K562 (cell line): ENCODE measurements at regions not wholly inside any gene's neighbourhood (a gene's known extent, or its start where the extent isn't known, plus 50 kb on each side); places are given as distances from the start of the nearest gene placed in this dataset.

Experiments
- ATAC-seq: fragments of 200-7000 bp; cut with Tn5 transposase; 3 replicates; pipeline ENCODE4 v1.9.1; 2020; ENCODE audit warnings: moderate library complexity
- BruUV-seq: library from RNA; stranded (reverse); fragments of 400-500 nt; replicated peaks from 2 replicates; lab custom pipeline; 2021; lab: Mats Ljungman, UMichigan
- CTCF ChIA-PET: fragments of 300-600 bp; formaldehyde crosslinking; extraction: SDS; loops from one replicate; lab custom pipeline; 2021; ENCODE audit warnings: low intra/inter-chr PET ratio; lab: Yijun Ruan, JAX
- POLR2A ChIA-PET: fragments of 300-600, 350-650 bp; sonication (Branson Sonifier 250); formaldehyde crosslinking; extraction: SDS; loops from one replicate; lab custom pipeline; 2021; ENCODE audit warnings: antibody characterized with exemption, inconsistent platforms; lab: Yijun Ruan, JAX
- DNase-seq, 4 experiments: peaks; one replicate each; pipeline versions ENCODE4 v3.0.0 to v3.0.0-alpha.2; 2011 to 2018; ENCODE audit warnings: low spot score in 3 of 4, mixed read lengths in 3 of 4; ENCODE audit errors: extremely low read depth in 1 of 4
- FAIRE-seq: peaks from 2 replicates; lab custom pipeline; 2011; peaks lifted over from hg19 to GRCh38; lab: Jason Lieb, UNC
- H2AFZ ChIP-seq: 2 replicates; pipeline ENCODE4 v1.6.0; 2011; ENCODE audit warnings: low read depth, low read length, control low read depth, inconsistent platforms
- H3K27ac ChIP-seq: fragments of 200-600 bp; 3 replicates; pipeline ENCODE4 v1.8.0; 2011; ENCODE audit warnings: low read depth, mild to moderate bottlenecking, control low read depth, inconsistent platforms, low read length, moderate library complexity, mixed read lengths; ENCODE audit errors: extremely low read depth
- H3K27me3 ChIP-seq, 2 experiments: fragments of 300-600 bp in 1 of 2; 2 replicates in 1 of 2; 3 replicates in 1 of 2; pipeline versions ENCODE4 v1.6.0 to v1.8.0; 2011; ENCODE audit warnings: inconsistent platforms in 2 of 2, low read length in 2 of 2, mild to moderate bottlenecking in 1 of 2, mixed read lengths in 1 of 2, moderate library complexity in 1 of 2; ENCODE audit not compliant: control insufficient read depth in 2 of 2, insufficient read depth in 2 of 2
- H3K36me3 ChIP-seq: fragments of 300-600 bp; 3 replicates; pipeline ENCODE4 v1.8.0; 2011; ENCODE audit warnings: mild to moderate bottlenecking, low read length, inconsistent platforms; ENCODE audit not compliant: control insufficient read depth, insufficient read depth
- H3K4me1 ChIP-seq, 2 experiments: fragments of 200-600 bp in 1 of 2; replicated peaks in 1 of 2; 2 replicates in 1 of 2; 3 replicates in 1 of 2; pipeline versions ENCODE4 v1.5.1 to v1.8.0; 2011; ENCODE audit warnings: inconsistent platforms in 2 of 2, low read length in 2 of 2, mild to moderate bottlenecking in 1 of 2, mixed read lengths in 1 of 2, moderate library complexity in 1 of 2; ENCODE audit not compliant: control insufficient read depth in 2 of 2, insufficient read depth in 2 of 2
- H3K4me2 ChIP-seq: 2 replicates; pipeline ENCODE4 v1.6.1; 2011; ENCODE audit warnings: low read length, control low read depth, inconsistent platforms, mixed read lengths; ENCODE audit not compliant: insufficient read depth
- H3K4me3 ChIP-seq: fragments of 200-600 bp; sonication (generic), shearing (Covaris generic); 2 replicates; pipeline ENCODE4 v1.5.1; 2016; ENCODE audit warnings: control low read depth, inconsistent platforms
- H3K79me2 ChIP-seq: fragments of 200-600 bp; 3 replicates; pipeline ENCODE4 v1.8.0; 2011; ENCODE audit warnings: low read length, inconsistent platforms; ENCODE audit not compliant: control insufficient read depth, insufficient read depth
- H3K9ac ChIP-seq, 2 experiments: 2 replicates each; pipeline versions ENCODE4 v1.6.0 to v1.6.1; 2011; ENCODE audit warnings: low read depth in 2 of 2, low read length in 2 of 2, control low read depth in 1 of 2, inconsistent platforms in 1 of 2, mild to moderate bottlenecking in 1 of 2, mixed read lengths in 1 of 2; ENCODE audit not compliant: insufficient read depth in 1 of 2
- H3K9me1 ChIP-seq: one replicate; pipeline ENCODE4 v1.6.0; 2011; ENCODE audit warnings: inconsistent platforms, mild to moderate bottlenecking, low read length, moderate library complexity; ENCODE audit not compliant: control insufficient read depth, insufficient read depth
- H3K9me3 ChIP-seq: replicated peaks from 2 replicates; pipeline ENCODE4 v1.5.1; 2011; ENCODE audit warnings: low read depth, low read length, inconsistent platforms; ENCODE audit not compliant: control insufficient read depth, insufficient read depth
- H4K20me1 ChIP-seq: replicated peaks from 2 replicates; pipeline ENCODE4 v1.6.1; 2011; ENCODE audit warnings: low read length, inconsistent platforms, mixed read lengths; ENCODE audit not compliant: control insufficient read depth, insufficient read depth
- FOXA3 ChIP-seq, 2 experiments: fragments of 450-650 bp in 1 of 2; sonication (generic) in 1 of 2; formaldehyde crosslinking; IDR thresholded peaks in 1 of 2; conservative IDR thresholded peaks in 1 of 2; 2 replicates each; pipeline versions ENCODE4 v1.4.0 to v1.8.0; 2020 to 2022; ENCODE audit warnings: mild to moderate bottlenecking in 2 of 2, missing genetic modification reagents in 1 of 2
- LCOR ChIP-seq: sonication (generic); formaldehyde crosslinking; IDR thresholded peaks from 2 replicates; pipeline ENCODE4 v1.8.0; 2022; ENCODE audit warnings: mild to moderate bottlenecking, missing genetic modification reagents
- POLR2G ChIP-seq: fragments of 200-400 bp; formaldehyde crosslinking; IDR thresholded peaks from 2 replicates; pipeline ENCODE4 v1.6.1; 2017; ENCODE audit warnings: low read depth, mild to moderate bottlenecking, antibody characterized with exemption, low read length, moderate library complexity
- RFX1 ChIP-seq: fragments of 450-650 bp; IDR thresholded peaks from 2 replicates; pipeline ENCODE4 v1.6.1; 2016; ENCODE audit warnings: mild to moderate bottlenecking, moderate library complexity
- STAT5B ChIP-seq: fragments of 250-450 bp; sonication (Bioruptor Pico); IDR thresholded peaks from 2 replicates; pipeline ENCODE4 v1.8.0; 2021; ENCODE audit warnings: mild to moderate bottlenecking, inconsistent platforms
- TBP ChIP-seq: optimal IDR thresholded peaks from 2 replicates; pipeline ENCODE3; 2011; ENCODE audit warnings: low read depth, low read length, improper control_type of control experiment
- ZNF57 ChIP-seq: fragments of 450-650 bp; formaldehyde crosslinking; IDR thresholded peaks from 2 replicates; pipeline ENCODE4 v1.4.0; 2020; ENCODE audit warnings: mild to moderate bottlenecking, moderate library complexity
- WGBS: fragments of 100-300 bp; shearing (Covaris generic); methylation state at CpG from one replicate; pipeline ENCODE4 v1.1.6; 2016; ENCODE audit warnings: low coverage, mixed read lengths; ENCODE audit not compliant: insufficient coverage; ENCODE audit errors: missing lambda C conversion rate; 5-methylcytosine and 5-hydroxymethylcytosine counted together
- in situ Hi-C: fragments of 300-500 bp; cut with MboI; formaldehyde crosslinking; loops from 4 replicates; pipeline ENCODE4 v1.15.0; 2018; ENCODE audit warnings: inconsistent platforms, mixed read lengths
- intact Hi-C: fragments of 100-400 bp; cut with micrococcal nuclease; formaldehyde crosslinking; loops from 2 replicates; pipeline ENCODE4 v1.14.2; 2022
- TF ChIP-seq, protein P1 (sequence below), 2 experiments: fragments of 450-650 bp; conservative IDR thresholded peaks; 2 replicates each; pipeline ENCODE4 v1.6.1; 2017; ENCODE audit warnings: mild to moderate bottlenecking in 2 of 2, moderate library complexity in 2 of 2
- TF ChIP-seq, protein P2 (sequence below), 2 experiments: IDR thresholded peaks; 2 replicates each; pipeline ENCODE4 v1.6.1; 2011; ENCODE audit warnings: borderline replicate concordance in 1 of 2, control low read depth in 1 of 2, low read depth in 1 of 2, low read length in 1 of 2, mild to moderate bottlenecking in 1 of 2, mixed read lengths in 1 of 2, moderate library complexity in 1 of 2; ENCODE audit not compliant: insufficient read depth in 1 of 2, insufficient read length in 1 of 2, poor library complexity in 1 of 2, severe bottlenecking in 1 of 2; ENCODE audit errors: extremely low read depth in 1 of 2
- TF ChIP-seq, protein P3 (sequence below): fragments of 250-450 bp; sonication (Bioruptor Pico); IDR thresholded peaks from 2 replicates; pipeline ENCODE4 v1.5.0; 2021

DNA sequence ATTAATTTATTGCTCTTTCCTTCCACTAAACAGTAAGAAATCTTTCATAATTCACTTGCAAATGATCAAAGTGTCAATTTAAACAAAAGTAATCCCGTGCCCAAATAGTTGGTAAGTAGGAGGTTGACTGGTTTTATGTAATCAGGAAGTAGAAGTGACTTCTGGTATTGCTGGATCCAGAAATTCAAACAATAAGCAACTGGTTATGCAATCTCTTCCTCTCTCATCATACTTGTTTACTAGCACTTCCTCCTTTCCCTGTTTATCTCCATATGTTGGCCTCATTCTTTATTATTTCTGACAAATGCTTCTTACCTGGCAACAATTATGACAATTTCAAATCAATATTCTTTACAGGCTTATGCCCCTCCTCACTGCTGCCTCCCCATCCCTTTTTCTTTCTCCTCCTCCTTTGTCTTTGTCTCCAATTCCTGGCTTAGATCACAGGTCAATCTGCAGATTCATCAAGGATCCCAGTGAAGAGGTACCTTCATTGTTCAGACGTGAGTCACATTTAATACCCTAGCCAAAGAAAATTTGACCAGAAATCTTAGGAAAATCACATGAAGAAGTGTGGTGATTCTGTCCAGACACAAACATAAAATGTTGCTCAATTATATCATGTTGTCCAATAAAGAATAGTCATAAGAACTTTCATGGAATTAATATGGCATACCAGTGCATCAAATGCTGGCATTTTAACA is 323.2 kb upstream of the PCDH7 start:
- Histone ChIP-seq H3K4me3 (no peak overlapping the region), H2AFZ (no peak overlapping the region)
- FAIRE-seq, result no peak
- in situ Hi-C loops, result no loop called here
- POLR2A ChIA-PET, result no interaction called here
- CTCF ChIA-PET, result no interaction called here
- TF ChIP-seq, protein P1, sequence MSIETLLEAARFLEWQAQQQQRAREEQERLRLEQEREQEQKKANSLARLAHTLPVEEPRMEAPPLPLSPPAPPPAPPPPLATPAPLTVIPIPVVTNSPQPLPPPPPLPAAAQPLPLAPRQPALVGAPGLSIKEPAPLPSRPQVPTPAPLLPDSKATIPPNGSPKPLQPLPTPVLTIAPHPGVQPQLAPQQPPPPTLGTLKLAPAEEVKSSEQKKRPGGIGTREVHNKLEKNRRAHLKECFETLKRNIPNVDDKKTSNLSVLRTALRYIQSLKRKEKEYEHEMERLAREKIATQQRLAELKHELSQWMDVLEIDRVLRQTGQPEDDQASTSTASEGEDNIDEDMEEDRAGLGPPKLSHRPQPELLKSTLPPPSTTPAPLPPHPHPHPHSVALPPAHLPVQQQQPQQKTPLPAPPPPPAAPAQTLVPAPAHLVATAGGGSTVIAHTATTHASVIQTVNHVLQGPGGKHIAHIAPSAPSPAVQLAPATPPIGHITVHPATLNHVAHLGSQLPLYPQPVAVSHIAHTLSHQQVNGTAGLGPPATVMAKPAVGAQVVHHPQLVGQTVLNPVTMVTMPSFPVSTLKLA (conservative IDR thresholded peaks at IDR 0.05), result no peak
- TF ChIP-seq, all 486 proteins: peak for 0
- Histone ChIP-seq H3K4me1 (no peaks in the 10 kb centered on the region), H3K4me2 (no peak overlapping the region), H3K27ac (no peak overlapping the region), H3K9ac (no peak overlapping the region), H3K36me3 (no peaks in the 10 kb centered on the region), H3K9me3 (no peaks in the 10 kb centered on the region; the same call in 1 of the 2 replicates), H4K20me1 (no peaks in the 10 kb centered on the region), H3K79me2 (no peaks in the 10 kb centered on the region), H3K27me3 (no peaks in the 10 kb centered on the region), H3K9me1 (no peaks in the 10 kb centered on the region)
- ATAC-seq (no peak), DNase-seq (no peak)
- 0% methylated on average over 2 of the region's 2 CpGs for WGBS
- intact Hi-C loops, result no loop called here
- BruUV-seq, result no TSS peak

DNA sequence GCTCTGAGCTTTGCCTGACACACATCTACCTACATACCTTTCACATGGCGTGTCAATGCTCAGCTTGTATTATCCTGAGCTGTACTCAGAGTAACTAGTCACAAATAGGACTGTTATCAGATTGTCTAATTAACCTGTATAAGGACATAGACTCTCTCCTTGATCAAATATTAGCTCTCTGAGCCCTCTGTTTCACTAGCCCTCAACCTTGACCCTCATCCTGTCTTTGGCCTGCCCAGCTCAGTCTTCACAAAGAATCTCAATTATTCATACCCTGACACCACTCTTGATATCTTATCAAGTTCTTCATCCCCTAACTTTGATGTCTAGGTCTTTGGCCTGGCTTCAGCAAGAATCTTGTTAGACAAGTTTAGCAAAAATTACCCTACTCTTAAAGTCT is 320.7 kb upstream of the PCDH7 start:
- Histone ChIP-seq H4K20me1 (no peaks in the 10 kb centered on the region), H3K9ac (no peak overlapping the region), H3K4me2 (no peak overlapping the region), H2AFZ (no peak overlapping the region), H3K4me1 (no peaks in the 10 kb centered on the region), H3K36me3 (no peaks in the 10 kb centered on the region), H3K4me3 (no peak overlapping the region), H3K79me2 (no peaks in the 10 kb centered on the region), H3K27me3 (no peaks in the 10 kb centered on the region), H3K9me3 (no peaks in the 10 kb centered on the region; the same call in 1 of the 2 replicates), H3K9me1 (no peaks in the 10 kb centered on the region), H3K27ac (no peak overlapping the region)
- in situ Hi-C loops, result no loop called here
- no peak for FAIRE-seq
- ChIA-PET CTCF (no interaction called here), POLR2A (no interaction called here)
- ATAC-seq, result no peak
- DNase-seq, result no peak
- whole genome bisulfite sequencing, result 0% methylated on average over 1 of the region's 1 CpG
- no TSS peak for BruUV-seq
- intact Hi-C loops, result no loop called here
- TF ChIP-seq, protein P2, sequence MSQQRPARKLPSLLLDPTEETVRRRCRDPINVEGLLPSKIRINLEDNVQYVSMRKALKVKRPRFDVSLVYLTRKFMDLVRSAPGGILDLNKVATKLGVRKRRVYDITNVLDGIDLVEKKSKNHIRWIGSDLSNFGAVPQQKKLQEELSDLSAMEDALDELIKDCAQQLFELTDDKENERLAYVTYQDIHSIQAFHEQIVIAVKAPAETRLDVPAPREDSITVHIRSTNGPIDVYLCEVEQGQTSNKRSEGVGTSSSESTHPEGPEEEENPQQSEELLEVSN (IDR thresholded peaks at IDR 0.05; ENCODE audit: borderline replicate concordance in 1 of 2, extremely low read depth in 1 of 2, insufficient read depth in 1 of 2, insufficient read length in 1 of 2, low read depth in 1 of 2, low read length in 1 of 2, poor library complexity in 1 of 2, severe bottlenecking in 1 of 2), result no peak
- TF ChIP-seq ZNF57 (no peak), POLR2G (no peak), FOXA3 (CRISPR knock-in tag; conservative IDR thresholded peaks at IDR 0.05 in 1 of 2, IDR thresholded peaks at IDR 0.05 in 1 of 2) (no peak), TBP (no peak), RFX1 (no peak), LCOR (CRISPR knock-in tag) (no peak), STAT5B (CRISPR knock-in tag) (no peak)
- TF ChIP-seq, protein P3, sequence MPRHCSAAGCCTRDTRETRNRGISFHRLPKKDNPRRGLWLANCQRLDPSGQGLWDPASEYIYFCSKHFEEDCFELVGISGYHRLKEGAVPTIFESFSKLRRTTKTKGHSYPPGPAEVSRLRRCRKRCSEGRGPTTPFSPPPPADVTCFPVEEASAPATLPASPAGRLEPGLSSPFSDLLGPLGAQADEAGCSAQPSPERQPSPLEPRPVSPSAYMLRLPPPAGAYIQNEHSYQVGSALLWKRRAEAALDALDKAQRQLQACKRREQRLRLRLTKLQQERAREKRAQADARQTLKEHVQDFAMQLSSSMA (CRISPR knock-in tag), result no peak
